NCI-H1092 (cell line): ENCODE measurements at regions not wholly inside any gene's neighbourhood (a gene's known extent, or its start where the extent isn't known, plus 50 kb on each side); places are given as distances from the start of the nearest gene placed in this dataset.
"Not testable (repeated sequence)": the region's sequence is repeated elsewhere in the genome, so short reads cannot be mapped to it uniquely, and the experiment has no call there.

Experiments used
- DNase-seq: peaks from one replicate; lab custom pipeline; 2025; lab: John Stamatoyannopoulos, UW

DNA sequence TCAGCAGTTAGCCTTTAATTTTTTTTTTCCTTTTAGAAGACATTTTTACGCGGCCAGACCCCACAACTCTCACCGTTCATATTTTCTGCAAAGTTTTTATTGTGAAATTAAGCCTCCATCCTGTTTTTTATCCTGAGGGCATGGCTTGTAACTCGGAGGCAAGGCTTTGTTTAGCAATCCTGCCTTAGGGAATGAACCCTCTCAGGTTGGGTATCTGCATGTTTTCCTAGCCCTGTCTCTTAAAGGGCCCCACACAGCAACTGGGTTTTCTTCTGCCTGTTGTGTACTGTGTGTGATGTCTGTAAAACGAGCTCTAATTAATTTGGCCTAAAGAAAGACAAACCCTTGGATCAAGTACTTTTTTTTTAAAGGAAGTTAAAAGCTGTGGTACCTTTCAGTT, 130.2 kb upstream of the COBL start:
- no peak for DNase-seq

DNA sequence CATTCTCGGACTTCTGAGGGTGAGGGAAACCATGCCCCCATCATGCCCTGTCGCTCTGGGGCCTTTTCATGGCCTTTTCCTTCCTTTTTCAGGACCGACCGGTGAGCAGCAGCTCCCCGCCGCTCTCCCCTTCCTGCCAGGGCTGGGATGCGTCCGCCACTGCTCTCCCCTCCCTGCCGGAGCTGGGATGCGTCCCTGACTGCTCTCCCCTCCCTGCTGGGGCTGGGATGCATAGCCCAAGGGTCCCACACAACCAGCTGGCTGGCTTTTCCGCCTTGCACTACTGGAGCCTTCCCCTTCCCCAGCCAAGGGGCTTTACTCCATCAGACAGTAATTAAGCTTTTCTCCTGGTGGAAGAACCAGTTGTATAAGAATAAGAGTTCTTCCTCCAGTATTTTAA, 129.7 kb upstream of the COBL start:
- DNase-seq = no peak

DNA sequence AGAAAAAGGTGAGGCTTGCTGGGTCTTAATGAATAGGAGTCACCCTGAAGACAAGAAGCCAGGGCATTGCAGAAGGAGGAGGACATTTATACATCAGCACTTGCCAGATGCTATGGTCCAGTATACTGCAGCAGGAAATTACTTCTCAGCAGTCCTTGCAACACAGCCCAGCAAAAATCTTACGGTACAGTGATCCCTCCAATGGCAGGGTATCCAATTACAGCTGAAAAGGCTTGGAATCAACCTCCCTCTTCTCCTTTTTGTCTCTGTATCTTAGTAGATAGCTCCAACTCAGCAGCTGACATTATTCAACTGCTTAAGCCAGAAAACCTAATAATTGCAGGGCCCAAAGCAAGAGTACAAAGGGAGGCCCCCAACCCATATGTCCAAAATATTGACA, 128.3 kb upstream of the COBL start:
- DNase-seq = no peak

DNA sequence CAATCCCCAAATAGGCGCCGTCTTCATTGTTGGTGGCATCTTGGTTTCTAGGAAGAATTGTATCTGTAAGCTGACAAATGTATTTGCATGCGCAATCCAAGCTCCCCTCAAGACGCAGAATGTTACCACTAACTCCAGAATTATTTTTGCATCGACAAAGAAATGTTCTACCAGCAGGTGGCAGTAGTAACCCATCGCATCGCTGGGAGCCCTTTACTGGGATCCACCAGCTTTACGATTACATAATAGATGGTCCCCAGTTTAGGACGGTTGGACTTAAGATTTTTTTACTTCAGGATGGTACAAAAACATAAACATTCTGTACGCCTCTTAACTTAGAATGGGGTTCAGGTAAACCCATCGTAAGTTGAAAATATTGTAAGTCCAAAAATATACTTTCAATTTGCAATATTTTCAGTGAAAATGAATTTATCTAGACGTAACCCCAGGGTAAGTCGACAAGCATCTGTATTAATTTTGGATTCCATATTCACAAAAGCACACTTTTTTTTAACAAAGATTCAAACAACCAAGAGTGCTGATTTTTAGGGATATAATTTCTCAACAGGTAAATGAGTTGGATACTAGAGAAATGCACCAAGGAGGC, 114.0 kb upstream of the COBL start:
- DNase-seq = peak; percentile 67

- peak; percentile 7 for DNase-seq
These were observed 111.7 kb upstream of the COBL start for GRCh38 chr7:51428217-51428887.

DNA sequence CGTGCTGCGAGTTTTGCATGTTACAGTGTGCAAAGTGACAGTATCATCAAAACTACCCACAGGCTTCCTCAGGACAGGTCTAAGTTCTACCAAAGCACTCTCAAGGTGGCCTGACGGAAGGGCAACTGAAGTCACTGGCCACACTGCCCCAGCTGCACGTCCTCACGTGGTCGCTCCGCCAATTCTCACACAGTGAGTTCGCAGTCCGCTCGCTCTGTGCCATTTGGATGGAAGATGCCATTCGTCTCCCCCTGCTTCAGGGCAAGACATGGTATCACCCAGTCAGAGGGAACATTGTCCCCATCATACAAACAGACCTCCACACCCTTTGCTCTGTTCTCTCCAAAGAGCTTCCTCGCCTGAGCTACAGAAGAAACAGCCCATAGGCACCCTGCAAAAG, 109.6 kb upstream of the COBL start:
- DNase-seq = no peak

DNA sequence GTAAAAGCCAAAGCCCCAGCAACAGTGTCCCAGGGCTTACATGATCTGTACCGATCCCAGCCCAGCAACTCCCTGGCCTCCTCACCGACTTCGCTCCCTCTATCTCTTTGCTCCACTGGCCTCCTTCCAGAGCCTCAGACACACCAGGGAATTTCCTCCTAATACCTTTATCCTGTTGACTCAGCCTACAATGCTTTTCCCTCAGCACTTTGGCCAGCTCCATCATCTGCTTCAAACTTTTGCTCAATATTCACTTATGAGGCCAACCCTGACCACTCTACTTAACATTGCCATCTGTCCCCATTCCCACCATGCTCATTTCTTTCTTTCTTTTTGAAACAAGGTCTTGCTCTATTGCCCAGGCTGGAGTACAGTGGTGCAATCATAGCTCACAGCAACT, 93.3 kb upstream of the COBL start:
- not testable (repeated sequence) for DNase-seq

DNA sequence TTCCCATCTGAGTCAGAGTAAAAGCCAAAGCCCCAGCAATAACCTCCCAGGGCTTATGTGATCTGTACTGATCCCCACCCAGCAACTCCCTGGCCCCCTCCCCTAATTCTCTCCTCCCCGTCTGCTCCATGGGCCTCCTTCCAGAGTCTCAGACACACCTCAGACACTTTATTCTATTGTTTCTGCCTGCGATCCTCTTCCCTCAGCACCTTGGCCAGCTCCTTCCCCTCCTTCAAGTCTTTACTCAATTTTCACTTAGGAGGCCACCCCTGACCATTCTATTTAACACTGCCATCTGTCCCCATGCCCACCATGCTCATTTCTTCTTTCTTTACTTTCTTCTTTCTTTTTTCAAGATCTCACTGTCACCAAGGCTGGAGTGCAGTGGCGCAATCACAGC, 81.0 kb upstream of the COBL start:
- DNase-seq = not testable (repeated sequence)

GRCh38 chr7:51393003-51393402, 76.4 kb upstream of the COBL start:
- not testable (repeated sequence) for DNase-seq

- DNase-seq = not testable (repeated sequence)
These were observed 73.3 kb upstream of the COBL start for GRCh38 chr7:51389952-51390351.

DNA sequence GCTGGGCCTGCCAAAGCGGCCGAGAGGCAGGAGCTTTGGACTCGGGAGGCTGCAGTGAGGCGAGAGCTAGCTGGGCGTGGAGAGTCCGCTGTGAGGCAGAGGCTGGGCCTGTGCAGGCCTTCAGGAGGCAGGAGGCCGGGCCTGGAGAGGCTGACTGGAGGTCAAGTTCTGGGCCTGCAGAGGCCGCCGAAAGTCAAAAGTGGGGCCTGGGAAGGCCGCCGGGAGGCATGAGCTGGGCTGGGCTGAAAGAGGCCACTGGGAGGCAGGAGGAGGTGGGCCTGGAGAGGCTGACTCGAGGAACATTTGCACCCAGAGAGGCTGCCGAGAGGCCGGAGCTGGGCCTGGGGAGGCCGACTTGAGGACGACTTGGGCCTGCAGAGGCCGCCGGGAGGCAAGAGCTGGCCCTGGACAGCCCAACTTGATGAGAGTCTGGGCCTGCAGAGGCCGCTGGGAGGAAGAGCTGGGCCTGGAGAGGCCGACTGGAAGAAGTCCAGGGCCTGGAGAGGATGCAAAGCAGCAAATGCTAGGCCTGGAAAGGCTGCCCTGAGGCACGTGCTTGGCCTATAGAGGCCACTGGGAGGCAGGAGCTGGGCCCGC, 72.7 kb upstream of the COBL start:
- DNase-seq = not testable (repeated sequence)

DNA sequence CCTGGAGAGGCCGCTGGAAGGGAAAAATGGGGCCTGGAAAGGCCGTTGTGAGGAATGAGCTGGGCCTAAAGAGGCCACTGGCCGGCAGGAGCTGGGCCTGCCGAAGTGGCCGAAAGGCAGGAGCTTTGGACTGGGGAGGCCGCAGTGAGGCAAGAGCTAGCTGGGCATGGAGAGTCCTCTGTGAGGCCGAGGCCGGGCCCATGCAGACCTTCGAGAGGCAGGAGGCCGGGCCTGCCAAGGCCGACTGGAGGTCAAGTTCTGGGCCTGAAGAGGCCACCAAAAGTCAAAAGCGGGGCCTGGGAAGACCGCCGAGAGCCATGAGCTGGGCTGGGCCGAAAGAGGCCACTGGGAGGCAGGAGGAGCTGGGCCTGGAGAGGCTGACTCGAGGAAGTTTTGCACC, 71.6 kb upstream of the COBL start:
- DNase-seq = not testable (repeated sequence)

GRCh38 chr7:51386806-51387568, 70.4 kb upstream of the COBL start:
- DNase-seq = not testable (repeated sequence)

- DNase-seq = not testable (repeated sequence)
These were observed 69.6 kb upstream of the COBL start for GRCh38 chr7:51386184-51386583.

GRCh38 chr7:51382243-51382642, 65.6 kb upstream of the COBL start:
- not testable (repeated sequence) for DNase-seq

- no peak for DNase-seq
These were observed 59.9 kb upstream of the COBL start for GRCh38 chr7:51376420-51377092.

- no peak for DNase-seq
These were observed 58.3 kb upstream of the COBL start for GRCh38 chr7:51374936-51375335.

DNA sequence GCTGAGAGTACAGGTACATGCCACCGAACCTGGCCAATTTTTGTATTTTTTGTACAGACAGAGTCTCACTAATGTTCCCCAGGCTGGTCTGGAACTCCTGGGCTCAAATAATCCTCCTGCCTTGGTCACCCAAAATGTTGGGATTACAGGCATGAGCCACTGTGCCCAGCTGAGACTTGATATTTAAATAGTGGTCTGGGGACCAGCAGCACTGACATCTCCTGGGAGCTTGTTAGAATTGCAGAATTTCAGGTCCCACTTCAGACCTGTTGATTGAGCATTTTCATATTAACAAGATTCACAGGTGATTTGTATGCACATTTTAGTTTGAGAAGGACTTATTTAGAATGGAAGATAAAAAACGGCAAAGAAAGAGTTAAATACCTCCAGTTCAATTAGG, 57.0 kb upstream of the COBL start:
- DNase-seq = not testable (repeated sequence)

DNA sequence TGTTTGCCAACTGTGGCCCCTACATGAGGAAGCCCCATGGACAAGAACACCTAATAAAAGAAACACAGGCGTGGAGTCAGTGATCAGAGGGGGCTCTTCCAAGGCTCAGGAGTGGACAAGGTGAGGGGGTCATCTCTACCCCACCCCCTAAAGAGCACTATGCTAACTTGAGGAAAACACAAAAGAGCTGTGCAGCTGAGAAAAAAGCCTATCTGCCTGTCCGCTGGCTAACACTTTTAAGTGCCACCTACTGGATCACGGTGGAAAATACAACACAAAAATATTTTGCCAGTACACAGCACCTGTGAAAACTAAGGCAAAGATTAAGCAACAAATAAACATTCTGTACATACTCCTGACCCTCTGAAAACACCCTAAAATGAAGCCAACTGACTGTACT, 53.1 kb upstream of the COBL start:
- no peak for DNase-seq

DNA sequence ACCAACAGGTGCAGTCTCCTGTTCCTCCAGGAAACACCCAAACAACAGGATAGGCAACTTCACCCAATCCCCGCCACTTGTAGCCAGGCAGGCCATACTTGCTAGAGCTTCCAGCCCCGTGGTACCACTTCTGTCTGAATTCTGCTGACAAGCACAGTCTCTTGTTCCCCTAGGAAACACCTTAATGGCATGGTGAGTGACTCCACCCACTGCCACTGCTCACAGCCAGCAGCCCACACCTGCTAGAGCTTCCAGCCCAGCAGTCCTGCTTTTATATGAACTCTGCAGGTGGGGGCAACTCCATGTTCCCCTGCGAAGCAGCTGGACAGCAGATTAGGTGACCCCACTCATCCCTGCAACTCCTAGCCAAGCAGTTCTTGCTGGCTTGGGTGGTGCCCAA, 52.6 kb upstream of the COBL start:
- DNase-seq = not testable (repeated sequence)

GRCh38 chr7:51368334-51368733, 51.7 kb upstream of the COBL start:
- no peak for DNase-seq

DNA sequence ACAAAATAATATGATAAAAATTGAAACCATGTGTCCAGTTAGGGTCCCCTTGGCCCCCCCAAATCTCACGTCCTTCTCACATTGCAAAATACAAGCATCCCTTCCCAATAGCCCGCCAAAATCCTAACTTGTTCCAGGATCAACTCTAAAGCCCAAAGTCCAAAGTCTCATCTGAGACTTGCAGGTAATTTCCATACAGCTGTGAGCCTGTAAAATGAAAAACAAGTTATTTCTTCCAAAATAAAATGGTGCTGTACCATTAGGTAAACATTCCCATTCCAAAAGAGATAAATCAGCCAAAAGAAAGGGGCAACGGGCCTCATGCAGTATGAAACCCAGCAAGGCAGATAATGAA, 51.0 kb upstream of the COBL start:
- DNase-seq = no peak
